Type B pancreatic cell (in vitro differentiated cells): ENCODE measurements at regions not wholly inside any gene's neighbourhood (a gene's known extent, or its start where the extent isn't known, plus 50 kb on each side); places are given as distances from the start of the nearest gene placed in this dataset.

Experiments used
- DNase-seq: peaks from one replicate; pipeline ENCODE4 v3.0.0; 2021; ENCODE audit warnings: mixed read lengths; ENCODE audit not compliant: unreplicated experiment; ENCODE audit errors: extremely low spot score
- H3K27ac Mint-ChIP-seq: 2 replicates; pipeline ENCODE4 v1.8.0; 2021; ENCODE audit warnings: mild to moderate bottlenecking, mixed read lengths
- H3K27me3 Mint-ChIP-seq: 2 replicates; pipeline ENCODE4 v1.8.0; 2021; ENCODE audit warnings: mixed read lengths
- H3K36me3 Mint-ChIP-seq: 2 replicates; pipeline ENCODE4 v1.8.0; 2021; ENCODE audit warnings: mixed read lengths
- H3K4me1 Mint-ChIP-seq: one replicate; pipeline ENCODE4 v1.8.0; 2021; ENCODE audit warnings: mixed read lengths; ENCODE audit not compliant: unreplicated experiment
- H3K4me3 Mint-ChIP-seq: 2 replicates; pipeline ENCODE4 v1.8.0; 2021; ENCODE audit warnings: mild to moderate bottlenecking, mixed read lengths
- H3K9me3 Mint-ChIP-seq: 2 replicates; pipeline ENCODE4 v1.8.0; 2021; ENCODE audit warnings: mixed read lengths
- CTCF ChIP-seq: fragments of 200-600 bp; sonication (generic); conservative IDR thresholded peaks from 2 replicates; pipeline ENCODE4 v1.5.0; 2021; ENCODE audit warnings: antibody characterized with exemption, mild to moderate bottlenecking

DNA sequence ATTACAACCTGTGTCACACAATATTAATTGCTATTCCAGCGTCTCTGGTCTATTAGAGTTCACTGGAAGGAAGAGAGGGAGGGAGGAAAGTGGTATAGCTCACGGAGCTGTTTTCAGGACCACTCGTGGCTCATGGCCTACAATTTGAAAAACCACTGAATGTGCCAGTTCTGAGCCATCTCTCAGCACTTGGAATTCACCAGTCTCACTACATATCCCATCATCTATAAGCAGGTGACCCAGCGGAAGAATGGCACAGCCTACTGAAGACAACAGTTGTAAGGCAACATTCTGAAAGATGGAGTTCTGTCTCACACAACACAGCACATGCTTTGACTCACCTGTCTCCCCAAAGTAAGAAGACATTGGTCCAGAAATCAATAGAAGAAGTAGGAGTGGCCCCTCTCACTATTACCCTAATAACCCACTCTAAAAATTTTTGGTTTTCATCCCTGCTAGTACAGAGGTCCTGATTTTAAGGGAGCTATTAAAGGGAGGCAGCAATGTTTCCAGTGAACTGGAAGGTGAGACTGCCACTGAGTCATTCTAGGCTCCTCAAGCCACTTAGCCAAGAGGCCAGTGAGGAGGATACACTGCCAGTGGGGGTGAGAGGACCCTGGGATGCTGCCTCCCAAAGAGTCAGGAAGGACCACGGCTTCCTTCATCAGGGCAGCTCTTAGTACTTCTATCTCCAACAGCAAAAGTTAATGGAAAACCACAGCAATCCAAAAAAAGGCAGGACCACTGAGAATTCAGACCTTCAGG lies 50.0 kb upstream of the DOCK9 start:
- peaks cover 9% of the 10 kb centered on the region for H3K4me1 Mint-ChIP-seq
- H3K9me3 Mint-ChIP-seq, result peaks cover 5% of the 10 kb centered on the region
- no peak for DNase-seq
- no peak for TF ChIP-seq CTCF
- no peaks in the 10 kb centered on the region for H3K36me3 Mint-ChIP-seq
- no peak overlapping the region for H3K27ac Mint-ChIP-seq
- H3K4me3 Mint-ChIP-seq, result no peak overlapping the region
- H3K27me3 Mint-ChIP-seq, result no peaks in the 10 kb centered on the region

- Mint-ChIP-seq H3K36me3 (no peaks in the 10 kb centered on the region), H3K4me3 (no peak overlapping the region), H3K27ac (no peak overlapping the region), H3K27me3 (no peaks in the 10 kb centered on the region), H3K4me1 (peaks cover 7% of the 10 kb centered on the region), H3K9me3 (peaks cover 5% of the 10 kb centered on the region)
- peak; percentile 55 for TF ChIP-seq CTCF
- no peak for DNase-seq
Observed at GRCh38 chr13:99028890-99029289, 51.0 kb upstream of the DOCK9 start.

DNA sequence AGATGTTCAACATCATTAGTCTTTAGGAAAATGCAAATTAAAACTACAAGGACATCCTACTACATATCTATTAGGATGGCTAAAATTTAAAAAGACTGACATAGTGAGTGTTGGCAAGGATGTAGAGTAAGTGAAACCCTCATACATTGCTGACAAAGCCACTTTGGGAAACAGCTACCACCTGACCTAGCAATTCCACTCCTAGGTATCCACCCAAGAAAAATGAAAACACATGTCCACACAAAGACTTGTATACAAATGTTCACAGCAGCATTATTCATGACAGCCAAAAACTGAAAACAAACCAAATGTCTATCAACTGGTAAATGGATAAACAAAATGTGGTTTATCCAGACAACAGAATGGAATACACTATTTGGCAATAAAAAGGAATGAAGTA lies 51.7 kb upstream of the DOCK9 start:
- Mint-ChIP-seq H3K4me3 (no peak overlapping the region), H3K9me3 (peaks cover 5% of the 10 kb centered on the region), H3K27me3 (no peaks in the 10 kb centered on the region), H3K27ac (peak overlapping the region; percentile 11), H3K4me1 (peaks cover 13% of the 10 kb centered on the region), H3K36me3 (no peaks in the 10 kb centered on the region)
- no peak for TF ChIP-seq CTCF
- no peak for DNase-seq

DNA sequence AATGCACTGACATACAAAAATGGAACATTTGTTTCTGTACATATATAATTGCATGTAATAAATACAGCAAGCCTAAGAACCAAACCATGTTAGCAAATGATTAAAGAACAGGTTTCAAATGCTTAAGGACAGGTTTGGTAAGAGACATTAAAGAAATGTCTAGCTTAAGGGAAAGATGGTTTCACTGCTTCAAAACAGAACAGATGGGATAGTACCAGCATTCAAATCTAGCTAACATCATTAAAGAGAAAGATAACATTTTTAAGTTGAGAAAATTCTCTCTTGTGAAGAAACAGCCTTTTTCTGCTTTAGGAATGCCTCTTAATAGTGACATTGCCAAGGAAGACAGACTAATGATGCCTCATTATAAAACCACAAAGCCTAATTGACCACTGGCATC lies 52.5 kb upstream of the DOCK9 start:
- Mint-ChIP-seq H3K27ac (peak overlapping the region; percentile 11), H3K4me3 (no peak overlapping the region), H3K36me3 (peaks cover 2% of the 10 kb centered on the region), H3K9me3 (peaks cover 5% of the 10 kb centered on the region), H3K27me3 (no peaks in the 10 kb centered on the region), H3K4me1 (peaks cover 13% of the 10 kb centered on the region)
- no peak for TF ChIP-seq CTCF
- DNase-seq, result no peak

GRCh38 chr13:99031832-99032231 lies 54.0 kb upstream of the DOCK9 start:
- no peak overlapping the region for H3K4me3 Mint-ChIP-seq
- no peaks in the 10 kb centered on the region for H3K27me3 Mint-ChIP-seq
- H3K36me3 Mint-ChIP-seq, result peaks cover 3% of the 10 kb centered on the region
- TF ChIP-seq CTCF, result no peak
- peaks cover 13% of the 10 kb centered on the region for H3K4me1 Mint-ChIP-seq
- no peak overlapping the region for H3K27ac Mint-ChIP-seq
- DNase-seq, result no peak
- peaks cover 5% of the 10 kb centered on the region for H3K9me3 Mint-ChIP-seq
